ENCODE measurements at regions not wholly inside any gene's neighbourhood (a gene's known extent, or its start where the extent isn't known, plus 50 kb on each side); places are given as distances from the start of the nearest gene placed in this dataset.

DNA sequence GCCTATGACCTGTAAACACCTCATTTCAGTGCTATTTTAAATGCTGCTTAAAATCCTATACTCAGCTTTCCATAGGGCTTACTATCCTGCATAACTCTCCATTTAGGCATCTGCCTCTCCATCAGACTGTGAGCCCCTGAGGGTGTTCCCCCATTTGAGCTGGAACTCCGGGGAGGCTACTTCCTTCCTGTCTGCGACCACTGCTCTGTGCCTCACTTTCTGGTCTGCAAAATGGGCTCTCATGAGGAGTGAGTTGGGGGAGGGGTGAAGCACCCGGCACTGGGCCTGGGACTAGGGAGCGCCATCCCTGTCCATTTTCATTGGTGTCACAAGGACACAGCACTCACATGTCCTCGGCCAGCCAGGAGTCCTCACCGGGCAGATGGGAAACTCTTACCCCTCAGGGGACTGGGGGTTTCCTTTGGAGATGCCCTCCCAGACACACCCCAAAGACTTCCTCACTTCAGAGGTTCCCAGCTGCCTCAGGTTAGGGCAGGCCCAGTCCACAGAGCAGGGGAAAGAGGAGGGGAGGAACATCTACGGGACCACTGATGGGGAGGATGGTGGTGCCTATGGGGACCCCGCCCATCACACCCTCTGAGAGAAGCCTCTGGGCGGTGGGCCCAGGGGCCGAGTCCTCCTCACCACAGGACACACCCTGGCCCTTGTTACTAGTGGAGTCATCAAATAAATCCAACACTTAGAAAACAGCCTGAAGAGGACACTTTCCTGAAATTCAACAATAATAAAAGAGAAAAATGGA is 134.9 kb downstream of the MATN1 start:
- no peak for TF ChIP-seq CTCF (IDR thresholded peaks at IDR 0.05; ENCODE audit: low read depth, low read length)
- no peak for TF ChIP-seq POLR2A (IDR thresholded peaks at IDR 0.05; ENCODE audit: extremely low read depth, insufficient read length)
- no peak for TF ChIP-seq MYC (IDR thresholded peaks at IDR 0.05; ENCODE audit: low read depth, low read length)

Data from NB4 (cell line).